Colonic mucosa (tissue), 4 donors: ENCODE measurements at regions not wholly inside any gene's neighbourhood (a gene's known extent, or its start where the extent isn't known, plus 50 kb on each side); places are given as distances from the start of the nearest gene placed in this dataset.

Experiments
- DNase-seq: peaks from one replicate; pipeline ENCODE4 v3.0.0-alpha.2; 2020
- H3K27ac ChIP-seq: fragments of 200-600 bp; one replicate; pipeline ENCODE4 v1.8.0; 2021
- H3K27me3 ChIP-seq: fragments of 200-600 bp; one replicate; pipeline ENCODE4 v1.8.0; 2021
- H3K36me3 ChIP-seq: fragments of 200-600 bp; one replicate; pipeline ENCODE4 v1.8.0; 2021
- H3K4me1 ChIP-seq: fragments of 200-600 bp; one replicate; pipeline ENCODE4 v1.8.0; 2021; ENCODE audit warnings: mild to moderate bottlenecking
- H3K4me3 ChIP-seq: fragments of 200-600 bp; one replicate; pipeline ENCODE4 v1.8.0; 2021
- H3K9ac ChIP-seq, 2 donors: one replicate each; pipeline ENCODE4 v1.7.0; 2013; ENCODE audit warnings: control low read depth in 2 of 2, low read depth in 2 of 2, low read length in 2 of 2
- H3K9me3 ChIP-seq: fragments of 200-600 bp; one replicate; pipeline ENCODE4 v1.8.0; 2021
- CTCF ChIP-seq: fragments of 200-600 bp; IDR thresholded peaks from one replicate; pipeline ENCODE4 v1.8.0; 2022; ENCODE audit warnings: antibody characterized with exemption, mild to moderate bottlenecking
- intact Hi-C: fragments of 100-400 bp; cut with DNase I; formaldehyde crosslinking; loops from one replicate; pipeline ENCODE4 v1.14.1; 2022
- donor health status: healthy.
- donor health status: DM: no; HTN: no; CAD: no.
- donor health status: DM: no; HTN: no; CAD: no.

GRCh38 chr16:59698346-59699020 lies 964.4 kb upstream of the GOT2 start:
- no peak overlapping the region for H3K4me3 ChIP-seq
- H3K36me3 ChIP-seq = no peaks in the 10 kb centered on the region
- H3K9ac ChIP-seq = no peak overlapping the region
- H3K4me1 ChIP-seq = no peaks in the 10 kb centered on the region
- H3K9me3 ChIP-seq = no peaks in the 10 kb centered on the region
- no peaks in the 10 kb centered on the region for H3K27me3 ChIP-seq
- no peak overlapping the region for H3K27ac ChIP-seq
- no peak for DNase-seq
- intact Hi-C loops = no loop called here
- no peak for TF ChIP-seq CTCF

- Histone ChIP-seq H3K4me1 (no peaks in the 10 kb centered on the region), H3K4me3 (no peak overlapping the region), H3K36me3 (no peaks in the 10 kb centered on the region), H3K9me3 (no peaks in the 10 kb centered on the region), H3K27me3 (no peaks in the 10 kb centered on the region), H3K27ac (no peak overlapping the region), H3K9ac (no peak overlapping the region)
- no peak for DNase-seq
- intact Hi-C loops = no loop called here
- no peak for TF ChIP-seq CTCF
Measured at GRCh38 chr16:59697761-59698160, 963.6 kb upstream of the GOT2 start.

- H3K9me3 ChIP-seq = no peaks in the 10 kb centered on the region
- no peak for TF ChIP-seq CTCF
Measured at GRCh38 chr16:59697236-59697635, 963.1 kb upstream of the GOT2 start.

GRCh38 chr16:59696495-59696894 lies 962.4 kb upstream of the GOT2 start:
- Histone ChIP-seq H3K36me3 (no peaks in the 10 kb centered on the region), H3K27me3 (no peaks in the 10 kb centered on the region), H3K4me1 (no peaks in the 10 kb centered on the region), H3K9me3 (no peaks in the 10 kb centered on the region), H3K4me3 (no peak overlapping the region), H3K9ac (no peak overlapping the region), H3K27ac (no peak overlapping the region)
- TF ChIP-seq CTCF = no peak
- intact Hi-C loops = no loop called here
- no peak for DNase-seq

More at GRCh38 chr16:59697236-59697635, 963.1 kb upstream of the GOT2 start:
- no peak for DNase-seq
- Histone ChIP-seq H3K4me1 (no peaks in the 10 kb centered on the region), H3K27ac (no peak overlapping the region), H3K4me3 (no peak overlapping the region), H3K27me3 (no peaks in the 10 kb centered on the region), H3K36me3 (no peaks in the 10 kb centered on the region), H3K9ac (no peak overlapping the region)
- intact Hi-C loops = no loop called here

- H3K27me3 ChIP-seq = no peaks in the 10 kb centered on the region
- DNase-seq = no peak
- no peak overlapping the region for H3K9ac ChIP-seq
- no peaks in the 10 kb centered on the region for H3K4me1 ChIP-seq
- H3K36me3 ChIP-seq = no peaks in the 10 kb centered on the region
- no peaks in the 10 kb centered on the region for H3K9me3 ChIP-seq
- intact Hi-C loops = no loop called here
- no peak overlapping the region for H3K4me3 ChIP-seq
- H3K27ac ChIP-seq = no peak overlapping the region
- TF ChIP-seq CTCF = no peak
Measured at GRCh38 chr16:59690216-59690615, 956.1 kb upstream of the GOT2 start.
